Trophoblast cell (in vitro differentiated cells and primary cell): ENCODE measurements at regions not wholly inside any gene's neighbourhood (a gene's known extent, or its start where the extent isn't known, plus 50 kb on each side); places are given as distances from the start of the nearest gene placed in this dataset.

Experiments used
- DNase-seq, 2 donors: peaks; one replicate each; pipeline ENCODE4 v3.0.0-alpha.2; 2016
- H2AFZ ChIP-seq: 2 replicates; pipeline ENCODE4 v1.6.1; 2013; ENCODE audit warnings: low read length, moderate library complexity, mild to moderate bottlenecking; ENCODE audit not compliant: insufficient read depth, poor library complexity
- H2AK5ac ChIP-seq: 2 replicates; pipeline ENCODE4 v1.6.1; 2013; ENCODE audit warnings: mild to moderate bottlenecking, low read length
- H2BK120ac ChIP-seq: 2 replicates; pipeline ENCODE4 v1.6.1; 2013; ENCODE audit warnings: low read length, mild to moderate bottlenecking, moderate library complexity; ENCODE audit not compliant: insufficient read depth, poor library complexity
- H2BK12ac ChIP-seq: 2 replicates; pipeline ENCODE4 v1.6.1; 2013; ENCODE audit warnings: mild to moderate bottlenecking, low read length, moderate library complexity
- H2BK5ac ChIP-seq: 2 replicates; pipeline ENCODE4 v1.6.1; 2013; ENCODE audit warnings: low read length, low read depth, moderate library complexity, mild to moderate bottlenecking; ENCODE audit not compliant: poor library complexity
- H3K14ac ChIP-seq: 2 replicates; pipeline ENCODE4 v1.6.1; 2013; ENCODE audit warnings: mild to moderate bottlenecking, low read length
- H3K18ac ChIP-seq: 2 replicates; pipeline ENCODE4 v1.6.1; 2013; ENCODE audit warnings: mild to moderate bottlenecking, low read length
- H3K23ac ChIP-seq: 2 replicates; pipeline ENCODE4 v1.6.1; 2013; ENCODE audit warnings: low read length
- H3K27ac ChIP-seq: 2 replicates; pipeline ENCODE4 v1.5.1; 2013; ENCODE audit warnings: low read depth, mild to moderate bottlenecking, inconsistent platforms, low read length, moderate library complexity
- H3K27me3 ChIP-seq: 2 replicates; pipeline ENCODE4 v1.6.1; 2013; ENCODE audit warnings: inconsistent platforms, mild to moderate bottlenecking, low read length, moderate library complexity; ENCODE audit not compliant: insufficient read depth
- H3K36me3 ChIP-seq, 2 experiments: 1 replicate in 1 of 2; 2 replicates in 1 of 2; pipeline ENCODE4 v1.6.1; 2013; ENCODE audit warnings: low read length in 2 of 2, mild to moderate bottlenecking in 2 of 2, moderate library complexity in 1 of 2; ENCODE audit not compliant: insufficient read depth in 2 of 2, control insufficient read depth in 1 of 2
- H3K4ac ChIP-seq: 2 replicates; pipeline ENCODE4 v1.6.1; 2013; ENCODE audit warnings: low read depth, mild to moderate bottlenecking, low read length, moderate library complexity
- H3K4me1 ChIP-seq, 2 experiments: 1 replicate in 1 of 2; 2 replicates in 1 of 2; pipeline ENCODE4 v1.6.1; 2013; ENCODE audit warnings: low read length in 2 of 2, mild to moderate bottlenecking in 2 of 2, moderate library complexity in 1 of 2; ENCODE audit not compliant: insufficient read depth in 2 of 2, control insufficient read depth in 1 of 2
- H3K4me2 ChIP-seq: 2 replicates; pipeline ENCODE4 v1.6.1; 2013; ENCODE audit warnings: inconsistent platforms, mild to moderate bottlenecking, low read length, moderate library complexity
- H3K4me3 ChIP-seq: 2 replicates; pipeline ENCODE4 v1.5.1; 2013; ENCODE audit warnings: mild to moderate bottlenecking, low read depth, low read length, inconsistent platforms
- H3K79me1 ChIP-seq: one replicate; pipeline ENCODE4 v1.6.1; 2013; ENCODE audit warnings: low read length
- H3K79me2 ChIP-seq: 2 replicates; pipeline ENCODE4 v1.6.1; 2013; ENCODE audit warnings: low read length, mild to moderate bottlenecking; ENCODE audit not compliant: control insufficient read depth, insufficient read depth, poor library complexity
- H3K9ac ChIP-seq: 2 replicates; pipeline ENCODE4 v1.6.1; 2013; ENCODE audit warnings: mild to moderate bottlenecking, low read length
- H3K9me3 ChIP-seq: 2 replicates; pipeline ENCODE4 v1.6.1; 2013; ENCODE audit warnings: low read depth, mild to moderate bottlenecking, control low read depth, inconsistent platforms, low read length; ENCODE audit not compliant: insufficient read depth
- H4K12ac ChIP-seq: 2 replicates; pipeline ENCODE4 v1.6.1; 2013; ENCODE audit warnings: low read depth, mild to moderate bottlenecking, low read length, moderate library complexity
- H4K8ac ChIP-seq: 2 replicates; pipeline ENCODE4 v1.6.1; 2013; ENCODE audit warnings: low read depth, mild to moderate bottlenecking, low read length, moderate library complexity
- H4K91ac ChIP-seq: one replicate; pipeline ENCODE4 v1.6.1; 2013; ENCODE audit warnings: low read depth, mild to moderate bottlenecking, low read length, moderate library complexity
- WGBS: extraction: QIAGEN DNeasy Blood & Tissue Kit; methylation state at CpG from one replicate; pipeline ENCODE4 v1.1.7; 2013; ENCODE audit warnings: missing lambda C conversion rate; ENCODE audit not compliant: insufficient read length, insufficient coverage; ENCODE audit errors: extremely low coverage; 5-methylcytosine and 5-hydroxymethylcytosine counted together

DNA sequence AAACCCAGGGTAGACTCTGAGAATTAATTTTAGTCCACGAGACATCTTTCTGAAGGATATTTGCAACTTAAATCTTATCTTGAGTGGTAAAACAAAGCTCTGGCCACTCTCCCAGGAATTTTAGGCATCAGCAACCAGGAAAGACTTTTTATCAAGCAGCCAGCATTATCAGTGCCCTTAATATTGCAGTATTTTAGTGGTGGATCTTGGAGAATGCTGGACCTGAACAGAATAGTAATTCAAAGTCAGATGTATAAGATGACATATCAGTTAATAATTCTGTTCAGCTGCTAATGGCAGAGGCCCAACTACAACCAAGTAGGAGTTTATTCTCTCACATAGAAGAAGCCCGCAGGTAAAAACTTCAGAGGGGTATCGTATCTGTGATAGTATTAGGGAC, 59.0 kb upstream of the CRY1 start:
- Histone ChIP-seq H3K27ac (no peak overlapping the region), H4K8ac (no peak overlapping the region), H3K27me3 (no peaks in the 10 kb centered on the region), H3K23ac (no peak overlapping the region), H2AFZ (no peak overlapping the region), H2BK120ac (no peak overlapping the region), H2AK5ac (no peak overlapping the region), H3K79me2 (no peaks in the 10 kb centered on the region), H3K4me1 (no peaks in the 10 kb centered on the region), H2BK12ac (no peak overlapping the region), H3K4ac (no peak overlapping the region), H3K79me1 (no peaks in the 10 kb centered on the region), H3K18ac (no peak overlapping the region), H4K12ac (no peak overlapping the region), H3K36me3 (no peaks in the 10 kb centered on the region), H4K91ac (no peak overlapping the region), H3K14ac (no peak overlapping the region), H3K9me3 (no peaks in the 10 kb centered on the region), H3K4me3 (no peak overlapping the region), H3K4me2 (no peak overlapping the region), H2BK5ac (no peak overlapping the region), H3K9ac (no peak overlapping the region)
- no peak for DNase-seq
- WGBS: no CpG with 5 or more reads among the region's 3 CpGs

DNA sequence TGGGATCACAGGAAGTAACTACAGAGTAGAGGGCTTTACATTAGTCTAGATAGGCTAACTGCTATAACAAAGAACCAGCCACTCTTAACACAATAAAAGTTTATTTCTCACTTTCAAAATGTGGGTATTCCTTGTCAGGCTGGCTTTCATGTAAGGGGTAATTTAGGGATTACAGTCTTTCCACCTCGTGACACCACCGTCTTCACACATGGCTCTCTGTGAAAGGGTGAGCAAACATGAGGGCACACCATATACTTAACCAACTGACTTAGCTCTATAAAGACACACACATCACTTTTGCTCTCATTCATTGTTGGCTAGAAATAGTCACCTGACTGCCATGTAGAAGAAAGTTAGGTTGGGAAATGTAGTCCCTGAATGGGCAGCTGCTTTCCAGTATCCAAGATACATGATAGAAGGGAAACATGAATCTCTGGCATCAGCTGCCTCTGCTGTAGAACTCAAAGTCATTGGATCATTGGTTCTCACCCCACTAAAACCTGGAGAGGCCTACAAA, 66.1 kb upstream of the CRY1 start:
- Histone ChIP-seq H3K4me1 (no peaks in the 10 kb centered on the region), H3K4me3 (no peak overlapping the region)

DNA sequence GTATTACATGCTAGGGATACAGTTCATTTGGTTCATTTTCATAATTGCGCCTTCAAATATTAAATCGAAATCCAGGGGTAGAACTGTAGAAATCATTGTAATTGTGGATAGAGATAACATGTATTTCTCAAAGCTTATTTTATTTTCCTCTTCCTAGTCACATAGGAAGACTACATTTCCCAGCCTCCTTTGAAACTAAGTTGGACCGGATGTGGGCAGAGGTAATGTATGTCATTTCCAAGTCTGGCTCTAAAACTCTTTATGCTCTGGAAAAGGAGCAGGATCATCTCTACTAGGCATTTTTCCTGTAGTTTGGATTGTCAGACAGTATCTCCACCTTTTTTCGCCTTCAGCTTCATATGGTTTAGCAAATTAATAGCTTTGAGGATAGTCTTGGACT, 70.1 kb upstream of the CRY1 start:
- Histone ChIP-seq H3K4me1 (no peaks in the 10 kb centered on the region), H3K9ac (no peak overlapping the region), H4K12ac (no peak overlapping the region), H3K18ac (no peak overlapping the region), H3K79me2 (no peaks in the 10 kb centered on the region), H3K79me1 (no peaks in the 10 kb centered on the region), H4K8ac (no peak overlapping the region), H2BK12ac (no peak overlapping the region), H3K36me3 (no peaks in the 10 kb centered on the region), H2BK5ac (no peak overlapping the region), H3K4me3 (no peak overlapping the region), H3K27ac (no peak overlapping the region), H3K14ac (no peak overlapping the region), H3K27me3 (no peaks in the 10 kb centered on the region), H3K4me2 (no peak overlapping the region), H3K23ac (no peak overlapping the region), H2AFZ (no peak overlapping the region), H3K9me3 (no peaks in the 10 kb centered on the region), H4K91ac (no peak overlapping the region), H3K4ac (no peak overlapping the region), H2AK5ac (no peak overlapping the region), H2BK120ac (no peak overlapping the region)
- no CpG with 5 or more reads among the region's 4 CpGs for WGBS
- DNase-seq: no peak

More for the DNA sequence above, 66.1 kb upstream of the CRY1 start:
- Histone ChIP-seq H3K27me3 (no peaks in the 10 kb centered on the region), H3K18ac (no peak overlapping the region), H2BK120ac (no peak overlapping the region), H4K12ac (no peak overlapping the region), H3K36me3 (no peaks in the 10 kb centered on the region), H3K79me1 (no peaks in the 10 kb centered on the region), H3K14ac (no peak overlapping the region), H3K9me3 (no peaks in the 10 kb centered on the region), H3K4me2 (no peak overlapping the region), H4K91ac (no peak overlapping the region), H3K79me2 (no peaks in the 10 kb centered on the region), H4K8ac (no peak overlapping the region), H2AK5ac (no peak overlapping the region), H2BK12ac (no peak overlapping the region), H2AFZ (no peak overlapping the region), H3K9ac (no peak overlapping the region), H3K23ac (no peak overlapping the region), H3K27ac (no peak overlapping the region), H2BK5ac (no peak overlapping the region), H3K4ac (no peak overlapping the region)
- WGBS: no CpG with 5 or more reads among the region's 2 CpGs
- DNase-seq: no peak

DNA sequence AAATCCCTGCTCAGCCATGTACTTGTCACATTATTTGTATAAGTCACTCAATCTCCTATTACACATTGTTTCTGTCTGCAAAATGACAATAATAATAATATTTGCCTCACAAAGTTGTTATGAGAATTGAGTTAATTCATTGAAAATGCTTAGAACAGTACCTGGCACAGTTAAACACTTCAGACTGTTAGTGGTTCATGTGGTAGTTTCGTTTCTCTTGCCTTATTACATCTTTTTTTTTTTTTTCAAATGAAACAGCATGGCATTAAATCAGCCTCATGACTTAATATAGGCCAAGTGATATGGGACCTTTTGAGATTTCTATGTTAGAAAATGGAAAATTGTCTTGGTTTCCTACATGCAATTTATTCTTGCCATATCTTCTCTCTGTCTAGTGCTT, 71.0 kb upstream of the CRY1 start:
- DNase-seq: no peak
- no peak overlapping the region for H3K27ac ChIP-seq
- H4K8ac ChIP-seq: no peak overlapping the region
- H4K12ac ChIP-seq: no peak overlapping the region
- H3K18ac ChIP-seq: no peak overlapping the region
- H3K23ac ChIP-seq: no peak overlapping the region
- no peaks in the 10 kb centered on the region for H3K79me2 ChIP-seq
- H3K14ac ChIP-seq: no peak overlapping the region
- H3K27me3 ChIP-seq: no peaks in the 10 kb centered on the region
- no peak overlapping the region for H3K9ac ChIP-seq
- H3K79me1 ChIP-seq: no peaks in the 10 kb centered on the region
- no peak overlapping the region for H2AFZ ChIP-seq
- no peak overlapping the region for H3K4me3 ChIP-seq
- no peak overlapping the region for H2BK12ac ChIP-seq
- no peak overlapping the region for H2BK5ac ChIP-seq
- H2BK120ac ChIP-seq: no peak overlapping the region
- H3K4me1 ChIP-seq: no peaks in the 10 kb centered on the region
- no peak overlapping the region for H3K4me2 ChIP-seq
- H3K36me3 ChIP-seq: no peaks in the 10 kb centered on the region
- no peak overlapping the region for H2AK5ac ChIP-seq
- no peak overlapping the region for H3K4ac ChIP-seq
- no peaks in the 10 kb centered on the region for H3K9me3 ChIP-seq
- no peak overlapping the region for H4K91ac ChIP-seq
- no CpG with 5 or more reads among the region's 1 CpG for WGBS
